ENCODE measurements at regions not wholly inside any gene's neighbourhood (a gene's known extent, or its start where the extent isn't known, plus 50 kb on each side); places are given as distances from the start of the nearest gene placed in this dataset.

GRCh38 chr12:107369006-107369405 is 275.7 kb upstream of the CRY1 start:
- Histone ChIP-seq H3K9ac (ENCODE audit: low read depth, low read length, poor library complexity, severe bottlenecking) (no peak overlapping the region), H3K36me3 (ENCODE audit: insufficient read depth, low read length) (no peaks in the 10 kb centered on the region), H2AFZ (ENCODE audit: low read length) (no peak overlapping the region), H3F3A (ENCODE audit: low read depth) (no peaks in the 10 kb centered on the region), H3K9me3 (ENCODE audit: insufficient read depth, low read depth, low read length) (no peaks in the 10 kb centered on the region), H3K27me3 (ENCODE audit: insufficient read depth, low read length, poor library complexity, severe bottlenecking) (no peaks in the 10 kb centered on the region), H3K79me2 (ENCODE audit: insufficient read depth, low read length) (peaks cover 4% of the 10 kb centered on the region), H3K4me3 (ENCODE audit: low read length, poor library complexity, severe bottlenecking) (no peak overlapping the region), H3K9me2 (replicated peaks; ENCODE audit: low read depth, low read length) (no peaks in the 10 kb centered on the region), H3K4me2 (ENCODE audit: low read depth, low read length, poor library complexity, severe bottlenecking) (no peak overlapping the region), H4K20me1 (ENCODE audit: insufficient read depth, low read length, poor library complexity, severe bottlenecking) (peaks cover 3% of the 10 kb centered on the region), H3K4me1 (ENCODE audit: insufficient read depth, low read length, poor library complexity, severe bottlenecking) (peaks cover 31% of the 10 kb centered on the region)
- TF ChIP-seq EZH2phosphoT487 (IDR thresholded peaks at IDR 0.05; ENCODE audit: borderline replicate concordance) (no peak), CTCF (conservative IDR thresholded peaks at IDR 0.05; ENCODE audit: low read length) (no peak)

DNA sequence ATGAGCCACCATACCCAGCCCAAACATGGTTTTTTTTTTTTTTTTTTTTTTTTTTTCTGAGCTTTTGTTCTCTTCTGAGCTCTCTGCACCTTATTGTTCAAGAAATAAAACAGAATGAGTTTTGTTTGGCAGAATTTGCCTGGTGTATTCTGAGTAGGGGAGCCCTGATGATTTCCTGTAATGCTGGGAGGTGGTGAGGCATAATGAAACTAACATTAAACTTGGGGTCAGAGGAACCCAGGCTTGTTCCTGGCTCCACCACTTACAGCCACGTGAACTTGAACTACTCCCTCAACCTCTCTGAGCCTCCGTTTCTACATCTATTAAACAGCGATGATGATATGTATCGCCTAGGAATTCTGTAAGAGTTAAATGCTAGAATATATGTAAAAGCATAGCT is 276.3 kb upstream of the CRY1 start:
- no peak overlapping the region for H2AFZ ChIP-seq (ENCODE audit: low read length)
- H4K20me1 ChIP-seq (ENCODE audit: insufficient read depth, low read length, poor library complexity, severe bottlenecking): peaks cover 3% of the 10 kb centered on the region
- no peaks in the 10 kb centered on the region for H3K27me3 ChIP-seq (ENCODE audit: insufficient read depth, low read length, poor library complexity, severe bottlenecking)
- peaks cover 31% of the 10 kb centered on the region for H3K4me1 ChIP-seq (ENCODE audit: insufficient read depth, low read length, poor library complexity, severe bottlenecking)
- no peaks in the 10 kb centered on the region for H3K36me3 ChIP-seq (ENCODE audit: insufficient read depth, low read length)
- no peak for TF ChIP-seq CTCF (conservative IDR thresholded peaks at IDR 0.05; ENCODE audit: low read length)
- no peak for TF ChIP-seq EZH2phosphoT487 (IDR thresholded peaks at IDR 0.05; ENCODE audit: borderline replicate concordance)
- peaks cover 4% of the 10 kb centered on the region for H3K79me2 ChIP-seq (ENCODE audit: insufficient read depth, low read length)
- H3F3A ChIP-seq (ENCODE audit: low read depth): no peaks in the 10 kb centered on the region
- H3K9ac ChIP-seq (ENCODE audit: low read depth, low read length, poor library complexity, severe bottlenecking): no peak overlapping the region
- H3K9me3 ChIP-seq (ENCODE audit: insufficient read depth, low read depth, low read length): no peaks in the 10 kb centered on the region
- no peak overlapping the region for H3K4me3 ChIP-seq (ENCODE audit: low read length, poor library complexity, severe bottlenecking)
- H3K4me2 ChIP-seq (ENCODE audit: low read depth, low read length, poor library complexity, severe bottlenecking): no peak overlapping the region
- no peaks in the 10 kb centered on the region for H3K9me2 ChIP-seq (replicated peaks; ENCODE audit: low read depth, low read length)

GRCh38 chr12:107372229-107372658 is 278.9 kb upstream of the CRY1 start:
- Histone ChIP-seq H3K36me3 (ENCODE audit: insufficient read depth, low read length) (no peaks in the 10 kb centered on the region), H3K4me2 (ENCODE audit: low read depth, low read length, poor library complexity, severe bottlenecking) (peak overlapping the region; percentile 42), H3K9me2 (replicated peaks; ENCODE audit: low read depth, low read length) (no peaks in the 10 kb centered on the region), H3K9ac (ENCODE audit: low read depth, low read length, poor library complexity, severe bottlenecking) (no peak overlapping the region), H3F3A (ENCODE audit: low read depth) (no peaks in the 10 kb centered on the region), H3K79me2 (ENCODE audit: insufficient read depth, low read length) (peaks cover 4% of the 10 kb centered on the region), H3K27me3 (ENCODE audit: insufficient read depth, low read length, poor library complexity, severe bottlenecking) (no peaks in the 10 kb centered on the region), H3K4me3 (ENCODE audit: low read length, poor library complexity, severe bottlenecking) (no peak overlapping the region), H2AFZ (ENCODE audit: low read length) (no peak overlapping the region), H4K20me1 (ENCODE audit: insufficient read depth, low read length, poor library complexity, severe bottlenecking) (peaks cover 3% of the 10 kb centered on the region), H3K4me1 (ENCODE audit: insufficient read depth, low read length, poor library complexity, severe bottlenecking) (peaks cover 31% of the 10 kb centered on the region), H3K9me3 (ENCODE audit: insufficient read depth, low read depth, low read length) (no peaks in the 10 kb centered on the region)
- no peak for TF ChIP-seq EZH2phosphoT487 (IDR thresholded peaks at IDR 0.05; ENCODE audit: borderline replicate concordance)
- peak; percentile 33 for TF ChIP-seq CTCF (conservative IDR thresholded peaks at IDR 0.05; ENCODE audit: low read length)
